GM04504 (cell line): ENCODE measurements at regions not wholly inside any gene's neighbourhood (a gene's known extent, or its start where the extent isn't known, plus 50 kb on each side); places are given as distances from the start of the nearest gene placed in this dataset.
A peak's percentile ranks its signal among the peaks of the same experiment; 100 is the strongest.

Experiments used
- DNase-seq: peaks from one replicate; pipeline ENCODE4 v3.0.0-alpha.2; 2012; ENCODE audit warnings: low read depth

DNA sequence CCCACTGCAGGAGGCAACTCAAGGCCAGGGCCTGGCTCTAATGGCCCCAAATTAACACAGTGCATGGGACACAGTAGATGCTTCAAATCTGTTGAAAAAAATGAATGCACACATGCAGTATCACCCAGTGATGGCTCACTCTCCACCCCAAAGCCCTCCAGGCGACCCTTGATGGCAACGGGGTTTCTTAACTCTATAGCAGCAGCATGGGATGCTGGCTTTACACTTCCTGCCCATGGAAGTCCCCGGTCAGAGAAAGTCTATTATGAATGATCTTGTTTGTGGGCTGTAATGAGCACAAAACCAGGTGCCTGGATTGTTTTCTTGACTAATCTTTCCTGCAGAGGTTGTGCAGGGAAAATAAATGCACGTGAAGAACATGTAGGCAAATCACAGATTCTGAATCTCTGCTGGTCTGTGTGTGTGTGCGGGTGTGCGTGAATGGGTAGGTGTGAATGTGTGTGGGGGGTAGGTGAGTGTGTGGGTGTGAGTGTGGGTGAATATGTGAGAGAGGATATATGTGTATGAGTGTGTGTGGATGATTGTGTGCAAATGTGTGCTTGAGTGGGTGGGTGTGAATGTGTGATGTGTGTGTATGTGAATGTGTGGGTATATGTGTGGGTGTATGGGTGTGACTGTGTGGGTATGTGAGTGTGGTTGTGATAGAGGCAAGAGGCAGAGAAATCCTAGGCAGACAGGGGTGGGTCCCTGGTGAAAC, 60.1 kb upstream of the MLN start:
- no peak for DNase-seq

DNA sequence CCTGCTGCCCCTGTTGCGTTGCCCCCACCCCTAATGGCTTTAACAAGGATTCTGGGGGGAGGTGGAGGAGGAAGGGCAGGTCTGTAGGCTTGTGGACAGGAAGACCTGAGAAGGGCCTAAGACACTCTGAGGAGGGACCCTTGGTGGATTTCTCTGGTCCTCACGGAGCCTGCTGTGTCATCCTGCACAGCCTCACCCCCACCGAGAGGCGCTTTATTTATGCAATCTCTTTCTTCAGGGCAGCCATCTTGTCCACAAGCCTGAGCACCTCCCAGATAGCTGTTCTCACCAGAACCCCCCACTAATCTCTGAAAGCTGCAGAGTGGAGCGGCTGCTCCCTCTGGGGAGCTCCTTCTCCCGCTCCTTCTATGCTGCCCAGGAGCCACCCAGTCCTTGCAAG, 59.3 kb upstream of the MLN start:
- no peak for DNase-seq

DNA sequence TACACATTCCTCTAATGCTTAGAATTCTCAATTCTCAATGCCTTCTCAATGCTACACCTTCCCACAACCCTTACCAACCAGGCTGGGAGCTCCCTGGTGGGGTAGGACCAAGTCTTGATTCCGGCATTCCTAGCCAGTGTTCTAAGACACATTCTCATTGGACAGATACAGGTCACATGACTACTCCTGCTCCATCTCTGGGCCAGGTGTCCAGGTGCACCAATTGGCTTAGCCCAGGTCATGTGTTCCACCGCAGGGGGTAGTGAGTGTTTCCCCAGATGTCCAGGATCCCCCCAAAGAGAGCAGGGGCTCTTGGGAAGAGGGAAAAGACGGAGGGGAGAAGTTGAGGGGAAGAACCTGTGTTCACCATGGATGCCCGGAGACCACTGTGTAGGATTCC, 58.7 kb upstream of the MLN start:
- no peak for DNase-seq

DNA sequence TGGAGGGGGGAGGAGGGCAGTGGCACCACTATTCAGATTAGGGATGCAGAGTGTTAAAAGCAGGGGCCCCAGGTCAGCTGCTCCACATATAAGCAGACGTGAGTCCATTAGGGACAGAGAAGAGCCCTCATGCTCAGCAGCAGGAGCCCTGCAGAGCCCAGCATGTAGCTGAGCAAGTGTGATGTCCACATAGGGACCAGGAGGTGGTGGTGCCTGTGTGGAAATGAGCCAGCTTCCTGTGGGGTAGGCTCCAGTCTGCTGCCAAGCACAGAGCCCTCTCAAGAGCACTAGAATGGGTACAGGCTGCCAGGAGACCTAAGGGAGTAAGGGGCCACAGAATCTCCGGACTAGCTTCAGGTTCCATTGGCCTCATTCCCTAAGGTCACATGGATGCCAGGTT, 57.9 kb upstream of the MLN start:
- DNase-seq: no peak

DNA sequence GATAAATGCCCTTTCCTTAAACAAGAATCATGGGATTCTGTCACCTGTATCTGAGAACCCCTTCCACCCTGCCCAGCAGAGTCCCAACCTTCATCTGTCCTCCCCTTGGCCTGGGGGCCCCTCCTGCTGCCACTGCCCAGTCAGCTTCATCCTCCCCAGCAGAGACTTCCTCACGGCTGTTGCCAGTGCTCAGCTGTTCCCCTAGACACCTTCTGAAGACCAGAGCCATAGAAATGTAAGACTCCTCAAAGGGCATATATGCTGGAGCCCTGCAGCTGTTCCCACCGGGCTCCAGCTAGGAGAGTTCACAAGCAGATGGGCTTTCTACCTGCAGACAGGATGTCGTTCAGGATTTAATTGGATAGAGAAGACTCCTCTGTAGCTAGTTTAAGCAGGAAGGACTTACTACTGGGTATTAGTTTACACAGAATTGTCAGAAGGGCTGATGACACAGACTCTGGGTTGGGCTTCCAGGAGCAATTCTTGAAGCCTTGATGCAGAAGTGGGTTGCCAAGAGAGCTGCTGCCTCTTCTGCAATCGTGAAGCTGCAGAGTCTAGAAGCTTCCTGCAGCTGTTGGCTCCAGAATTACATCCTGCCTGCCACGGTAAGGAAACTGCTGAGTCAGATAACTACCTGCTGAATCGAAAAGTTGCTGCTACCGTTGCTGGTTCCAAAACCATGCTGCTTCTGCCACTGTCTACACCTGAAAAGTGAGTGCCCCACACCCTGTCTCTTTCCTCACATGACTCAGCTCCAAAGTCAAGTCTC, 57.1 kb upstream of the MLN start:
- DNase-seq: peak; percentile 32

DNA sequence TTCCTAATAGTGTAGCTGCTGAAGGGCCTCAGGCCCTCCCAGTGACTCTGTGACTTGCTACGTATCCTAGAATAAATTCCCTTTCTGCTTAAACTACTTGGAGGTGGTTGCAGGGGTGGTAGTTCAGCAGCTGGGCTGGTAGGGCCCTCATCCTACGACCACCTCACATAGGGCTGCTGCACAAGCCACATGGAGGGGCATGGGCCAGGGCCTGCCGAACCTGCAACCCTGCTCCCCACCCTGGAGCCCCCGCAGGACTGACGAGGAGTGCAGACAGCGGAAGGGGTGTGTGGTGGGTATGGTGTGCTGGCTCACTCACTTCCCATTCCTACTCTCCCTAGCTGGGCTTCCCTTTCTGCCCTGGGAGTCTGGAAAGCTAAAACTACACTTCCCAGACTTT, 56.2 kb upstream of the MLN start:
- DNase-seq: no peak

DNA sequence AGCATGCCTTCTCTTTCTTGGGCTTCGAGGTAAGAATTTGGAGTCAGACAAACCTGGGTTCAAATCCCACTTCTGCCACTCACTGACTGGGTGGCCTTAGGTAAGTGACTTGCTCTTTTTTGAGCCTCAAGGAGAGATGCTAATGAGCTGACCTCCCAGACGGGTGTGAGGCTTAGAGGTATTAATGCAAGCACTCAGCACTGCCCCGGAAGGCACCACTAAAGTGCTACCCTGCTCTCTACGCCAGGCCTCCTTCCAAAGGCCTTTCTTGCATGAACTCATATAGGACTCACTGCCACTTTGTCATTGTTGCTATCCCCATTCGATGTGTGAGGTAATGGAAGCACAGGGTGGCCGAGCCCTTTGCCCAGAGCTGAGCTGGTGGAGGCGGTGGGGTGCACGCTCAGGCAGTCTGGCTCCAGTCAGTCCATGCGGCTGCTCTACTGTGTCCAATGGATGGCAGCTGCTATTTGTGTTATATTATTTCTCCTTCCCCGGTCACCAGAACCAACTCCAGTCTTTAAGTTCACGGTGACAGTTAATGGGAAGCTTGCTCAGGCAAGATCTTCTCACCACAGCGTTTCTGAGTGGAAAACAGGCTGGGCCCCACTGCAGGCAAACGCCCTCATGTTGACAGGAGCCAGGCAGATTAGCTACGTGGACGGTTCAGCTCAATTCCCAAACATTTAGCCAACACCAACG, 55.2 kb upstream of the MLN start:
- no peak for DNase-seq

DNA sequence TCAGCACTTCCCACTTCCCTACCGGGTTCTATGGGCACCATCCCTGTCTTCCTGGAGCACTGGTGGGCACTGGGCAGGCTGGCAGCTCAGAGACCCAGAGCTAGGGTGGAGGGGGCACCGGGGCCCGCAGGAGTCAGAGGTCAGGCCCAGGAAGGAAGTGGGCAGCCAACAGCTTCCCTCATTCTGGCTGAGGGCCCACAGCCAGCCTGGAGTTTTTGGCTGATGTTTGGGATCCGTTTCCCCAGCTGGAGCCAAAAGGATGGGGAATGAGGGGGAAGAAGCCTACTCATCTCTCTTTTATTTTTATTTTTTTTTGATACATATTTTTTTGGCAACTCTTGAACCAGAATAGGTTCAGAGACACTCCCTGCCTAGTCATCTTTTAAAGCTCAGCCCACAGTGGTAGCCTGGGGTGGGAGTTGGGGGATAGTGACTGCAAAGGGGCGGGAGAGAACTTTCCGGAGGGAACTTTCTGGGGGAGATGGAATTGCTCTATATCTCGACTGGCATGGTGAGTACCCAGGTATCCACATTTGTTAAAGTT, 54.2 kb upstream of the MLN start:
- DNase-seq: no peak

DNA sequence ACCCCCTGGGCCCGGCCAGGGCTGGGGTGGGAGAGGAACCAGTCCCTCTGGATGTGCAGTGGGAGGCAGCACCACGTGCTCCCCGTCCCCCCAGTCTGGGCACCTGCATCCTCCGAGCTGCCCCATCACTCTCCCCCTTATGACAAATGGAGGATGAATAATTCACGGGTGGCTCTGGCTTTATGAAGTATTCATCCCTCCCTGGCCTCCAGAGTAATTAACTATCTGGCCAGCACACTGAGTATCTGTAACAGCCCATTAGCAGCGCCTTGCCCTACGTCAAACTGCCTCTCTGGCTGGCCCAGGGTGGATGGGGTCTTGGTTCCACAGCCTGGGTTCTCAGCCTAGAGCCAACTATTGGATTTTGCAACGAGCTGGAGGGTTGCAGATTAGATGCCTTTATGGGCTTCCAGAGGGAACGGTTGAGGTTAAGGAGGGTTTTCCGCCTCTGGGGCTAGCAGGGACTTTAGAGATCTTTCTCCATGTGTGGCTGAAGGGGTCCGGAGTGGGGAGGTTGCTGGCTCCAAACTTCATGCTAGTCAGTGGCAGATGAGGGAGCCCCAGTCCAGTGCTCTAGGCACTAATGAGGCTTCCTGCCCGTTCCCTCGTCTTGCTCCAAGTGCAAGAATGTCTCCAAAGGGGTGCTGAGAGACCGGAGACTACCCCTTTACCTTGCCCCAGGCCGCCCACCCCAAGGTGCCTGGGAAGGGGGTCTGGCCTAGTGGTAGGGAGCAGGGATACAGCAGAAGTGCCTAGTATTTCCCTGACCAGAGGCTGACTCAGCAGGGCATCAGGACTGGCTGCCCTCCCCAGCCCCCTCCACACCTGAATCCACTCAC, 53.5 kb upstream of the MLN start:
- DNase-seq: no peak

DNA sequence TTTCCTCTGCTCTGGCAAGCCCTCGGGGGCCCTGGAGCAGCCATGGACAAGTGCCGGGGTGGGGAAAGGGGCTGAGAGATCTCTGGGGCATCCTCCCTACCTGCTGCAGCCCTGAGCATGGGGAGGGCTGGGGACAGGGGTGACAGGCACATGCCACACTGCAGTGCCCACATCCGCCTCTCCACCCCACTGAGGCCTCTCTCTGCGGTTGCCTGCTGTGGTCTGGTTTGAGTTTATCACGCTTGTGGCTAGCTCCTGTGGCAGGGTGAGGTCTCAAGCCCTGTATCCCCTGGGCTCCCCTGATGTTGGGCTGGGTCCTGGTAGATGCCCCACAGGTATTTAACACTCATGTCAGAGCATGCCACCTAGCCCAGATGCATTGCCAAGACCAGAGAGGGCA, 52.9 kb upstream of the MLN start:
- DNase-seq: no peak

DNA sequence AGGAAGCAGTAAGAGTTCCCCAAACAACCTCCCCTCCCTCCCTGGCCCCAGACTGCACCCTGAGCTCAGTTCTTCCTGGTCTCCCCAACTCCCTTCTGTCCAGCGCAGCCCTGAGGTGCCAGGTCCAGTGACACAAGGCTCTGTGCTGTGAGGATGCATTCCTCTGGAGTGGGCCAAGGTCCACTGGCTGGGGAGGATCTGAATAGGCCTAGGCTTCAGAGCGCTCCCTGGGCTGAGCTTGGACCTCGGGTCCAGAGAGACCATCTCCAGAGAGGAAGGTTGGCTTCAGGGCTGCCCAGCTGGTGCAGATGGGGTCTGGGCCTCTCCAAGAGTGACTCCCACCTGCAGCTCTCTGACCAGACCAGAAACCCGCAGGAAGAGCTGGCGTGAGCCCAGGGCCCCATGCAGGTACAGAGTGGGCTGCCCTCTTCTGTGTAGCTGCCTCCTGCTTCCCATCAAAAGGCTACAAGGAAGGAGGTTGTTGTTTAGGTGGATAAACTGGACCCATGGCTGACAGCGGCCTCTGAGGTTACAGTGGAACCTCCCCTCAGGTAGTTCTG, 52.3 kb upstream of the MLN start:
- no peak for DNase-seq

DNA sequence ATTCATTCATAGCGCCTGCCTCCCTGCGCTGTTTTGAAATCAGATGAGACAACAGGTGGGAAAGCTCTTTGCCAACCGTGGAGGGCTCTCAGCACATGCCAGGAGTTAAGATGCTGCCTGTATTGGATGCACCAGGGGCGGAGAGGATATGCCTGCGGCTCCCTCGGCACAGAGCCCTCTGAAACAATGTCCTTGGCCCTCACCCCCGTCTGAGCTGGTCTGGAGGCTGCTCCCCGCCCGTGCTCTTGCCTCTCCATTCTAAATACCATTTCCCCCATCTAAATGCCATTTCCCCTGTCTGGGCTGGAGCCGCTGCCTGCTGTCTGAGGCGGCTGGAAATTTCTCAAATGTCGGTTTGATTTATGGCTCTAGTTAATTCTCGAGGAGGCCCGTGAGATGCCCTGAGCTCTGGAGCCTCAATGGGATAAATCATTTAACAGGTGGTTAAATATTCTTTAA, 50.8 kb upstream of the MLN start:
- no peak for DNase-seq

DNA sequence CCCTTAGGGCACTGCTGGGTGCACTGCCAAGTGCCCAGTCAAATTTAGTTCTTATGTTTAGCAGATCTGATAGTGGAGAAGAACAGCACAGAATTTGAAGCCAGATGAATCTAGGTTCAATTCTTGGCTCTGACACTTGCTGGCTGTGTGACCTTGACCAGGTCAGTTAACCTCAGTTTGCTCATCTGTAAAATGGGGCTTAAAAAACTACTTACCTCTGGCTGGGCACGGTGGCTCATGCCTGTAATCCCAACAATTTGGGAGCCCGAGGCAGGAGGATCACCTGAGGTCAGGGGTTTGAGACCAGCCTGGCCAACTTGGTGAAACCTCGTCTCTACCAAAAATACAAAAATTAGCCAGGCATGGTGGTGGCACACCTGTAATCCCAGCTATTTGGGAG, 49.9 kb upstream of the MLN start:
- no peak for DNase-seq
